NOMO-1 treated with DMSO at 0.1 percent for 48 hours (cell line): ENCODE measurements at regions not wholly inside any gene's neighbourhood (a gene's known extent, or its start where the extent isn't known, plus 50 kb on each side); places are given as distances from the start of the nearest gene placed in this dataset.
"Not testable (repeated sequence)": the region's sequence is repeated elsewhere in the genome, so short reads cannot be mapped to it uniquely, and the experiment has no call there.

ENCODE experiments used
- DNase-seq: peaks from one replicate; lab custom pipeline; 2025; ENCODE audit not compliant: unreplicated experiment; lab: John Stamatoyannopoulos, UW

GRCh38 chr7:152543799-152544198 is 108.0 kb upstream of the KMT2C start:
- DNase-seq, result no peak

DNA sequence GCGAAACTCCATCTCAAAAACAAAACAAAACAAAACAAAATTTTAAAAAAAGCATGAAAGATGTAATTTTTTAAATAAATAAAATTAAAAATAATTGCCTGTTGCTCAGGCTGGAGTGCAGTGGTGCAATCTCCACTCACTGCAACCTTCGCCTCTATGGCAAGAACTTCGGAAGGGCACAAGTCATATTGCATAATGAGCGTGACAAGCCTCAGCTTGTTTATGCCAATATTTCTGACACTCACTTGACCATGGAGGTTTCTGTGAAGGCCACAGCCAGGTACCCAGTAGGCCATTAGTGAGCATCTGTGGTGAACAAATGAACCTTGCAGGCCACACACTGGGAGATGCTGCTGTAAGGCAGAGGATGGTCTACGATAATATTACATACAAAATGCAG is 106.1 kb upstream of the KMT2C start:
- DNase-seq, result no peak

GRCh38 chr7:152539190-152539495 is 103.3 kb upstream of the KMT2C start:
- not testable (repeated sequence) for DNase-seq

DNA sequence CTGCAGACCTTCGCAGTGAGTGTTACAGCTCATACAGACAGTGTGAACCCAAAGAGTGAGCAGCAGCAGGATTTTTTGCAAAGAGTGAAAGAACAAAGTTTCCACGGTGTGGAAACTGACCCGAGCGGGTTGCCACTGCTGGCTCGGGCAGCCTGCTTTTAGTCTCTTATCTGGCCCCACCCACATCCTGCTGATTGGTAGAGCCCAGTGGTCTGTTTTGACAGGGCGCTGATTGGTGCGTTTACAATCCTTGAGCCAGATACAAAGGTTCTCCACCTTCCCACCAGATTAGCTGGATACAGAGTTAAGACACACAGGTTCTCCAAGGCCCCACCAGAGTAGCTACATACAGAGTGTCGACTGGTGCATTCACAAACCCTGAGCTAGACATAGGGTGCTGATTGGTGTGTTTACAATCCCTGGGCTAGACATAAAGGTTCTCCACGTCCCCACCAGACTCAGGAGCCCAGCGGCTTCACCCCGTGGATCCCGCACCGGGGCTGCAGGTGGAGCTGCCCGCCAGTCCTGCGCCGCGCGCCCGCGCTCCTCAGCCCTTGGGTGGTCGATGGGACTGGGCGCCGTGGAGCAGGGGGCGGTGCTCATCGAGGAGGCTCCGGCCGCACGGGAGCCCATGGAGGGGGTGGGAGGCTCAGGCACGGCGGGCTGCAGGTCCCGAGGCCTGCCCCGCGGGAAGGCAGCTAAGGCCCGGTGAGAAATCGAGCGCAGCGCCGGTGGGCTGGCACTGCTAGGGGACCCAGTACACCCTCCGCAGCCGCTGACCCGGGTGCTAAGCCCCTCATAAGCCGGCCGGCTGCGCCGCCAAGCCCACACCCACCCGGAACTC is 102.8 kb upstream of the KMT2C start:
- not testable (repeated sequence) for DNase-seq

GRCh38 chr7:152537639-152538038 is 101.8 kb upstream of the KMT2C start:
- DNase-seq, result no peak

GRCh38 chr7:152528612-152529011 is 92.8 kb upstream of the KMT2C start:
- no peak for DNase-seq

DNA sequence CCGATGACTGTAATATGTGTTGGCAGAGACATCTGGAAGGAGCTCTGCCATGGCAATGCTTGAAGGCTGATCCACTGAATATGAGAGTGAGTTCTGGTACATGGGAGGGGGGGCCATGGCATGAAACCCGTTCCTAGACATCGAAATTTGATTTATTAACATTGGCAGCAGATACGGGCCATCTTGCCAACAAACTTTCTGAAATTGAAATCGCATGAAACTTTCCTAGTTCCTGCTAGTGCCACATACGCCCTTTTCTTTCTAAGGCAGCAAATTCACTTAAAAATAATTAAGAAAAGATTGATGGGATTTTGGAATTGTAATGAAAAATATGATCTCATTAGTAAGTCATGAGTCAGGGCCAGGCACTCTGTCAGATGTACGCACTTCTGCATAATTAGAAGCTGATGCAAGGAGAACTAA is 91.8 kb upstream of the KMT2C start:
- no peak for DNase-seq

DNA sequence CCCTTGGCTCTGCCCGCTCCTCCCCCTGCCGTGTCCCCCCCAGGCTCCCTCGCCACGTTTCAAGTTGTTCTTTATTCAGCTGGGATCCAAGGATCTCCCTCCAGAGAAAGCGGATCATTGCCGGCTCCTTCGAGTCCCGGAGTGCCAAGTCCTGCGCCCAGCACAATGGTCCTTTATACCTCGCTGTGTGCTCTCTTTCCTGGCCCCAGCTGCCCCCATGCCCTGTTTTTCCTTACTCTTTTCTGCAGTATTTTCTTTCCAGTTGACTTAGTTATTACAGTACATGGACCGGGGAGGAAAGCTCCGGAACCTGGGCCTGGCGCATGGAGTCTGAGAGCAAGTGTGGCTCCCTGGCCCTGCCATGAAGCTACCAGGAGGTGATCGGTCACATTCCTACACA is 88.1 kb upstream of the KMT2C start:
- DNase-seq, result no peak

DNA sequence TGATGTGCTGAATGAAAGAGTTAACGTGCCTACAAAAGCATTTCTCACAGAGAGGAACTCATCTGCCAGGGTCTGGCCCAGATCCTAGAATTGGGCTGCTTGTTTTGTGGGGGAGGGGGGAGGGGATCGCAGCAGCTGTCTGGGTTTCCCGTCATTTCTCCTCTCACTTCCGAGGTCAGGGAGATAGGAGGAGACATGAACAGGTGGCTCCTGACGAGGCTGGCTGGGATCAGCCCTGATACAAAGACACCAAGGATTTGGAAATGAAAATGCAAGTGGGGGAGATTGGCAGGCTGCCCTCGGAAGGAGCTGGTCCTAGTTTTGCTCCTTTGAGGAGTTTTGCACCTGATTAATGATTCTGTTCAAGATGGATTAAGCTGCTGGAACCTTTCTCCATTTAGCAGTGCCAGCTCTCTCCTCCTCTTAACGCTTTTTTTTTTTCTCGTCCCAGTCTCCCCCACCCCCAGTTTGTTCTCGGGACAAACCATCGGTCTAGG is 86.8 kb upstream of the KMT2C start:
- no peak for DNase-seq

DNA sequence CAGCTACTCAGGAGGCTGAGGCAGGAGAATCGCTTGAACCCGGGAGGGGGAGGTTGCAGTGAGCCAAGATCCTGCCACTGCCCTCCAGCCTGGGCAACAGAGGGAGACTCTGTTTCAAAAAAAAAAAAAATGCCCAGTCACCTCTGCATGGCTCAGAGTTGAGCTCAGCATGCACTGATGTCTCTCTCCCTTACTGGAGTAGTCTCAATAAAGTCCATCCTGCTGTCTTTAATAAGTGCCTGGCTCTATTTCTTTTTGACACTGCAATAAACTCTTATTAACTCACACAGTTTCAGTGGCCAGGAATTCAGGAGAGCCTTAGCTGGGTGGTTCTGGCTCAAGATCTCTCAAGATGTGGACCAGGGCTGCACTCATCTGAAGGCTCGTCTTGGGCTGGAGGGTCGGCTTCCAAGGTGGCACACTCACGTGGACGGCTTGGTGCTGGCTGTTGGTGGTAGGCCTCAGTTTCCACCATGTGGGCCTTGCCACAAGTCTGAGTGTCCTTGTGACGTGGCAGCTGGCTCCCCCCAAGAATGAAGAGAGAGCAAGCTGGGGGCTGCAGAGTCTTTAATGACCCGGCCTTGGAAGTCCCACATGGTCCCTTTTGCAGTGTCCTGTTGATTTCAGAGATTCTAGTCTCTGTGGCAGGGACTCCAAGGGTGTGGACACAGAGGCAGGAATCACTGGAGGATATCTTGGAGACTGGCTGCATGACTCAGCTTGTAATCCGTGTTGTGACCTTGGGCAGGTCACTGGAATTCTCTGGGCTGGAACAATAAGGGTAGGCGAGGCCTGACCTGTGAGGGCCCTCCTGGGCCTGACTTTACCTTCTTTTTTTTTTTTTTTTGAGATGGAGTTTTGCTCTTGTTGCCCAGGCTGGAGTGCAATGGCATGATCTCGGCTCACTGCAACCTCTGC is 85.9 kb upstream of the KMT2C start:
- DNase-seq, result no peak

DNA sequence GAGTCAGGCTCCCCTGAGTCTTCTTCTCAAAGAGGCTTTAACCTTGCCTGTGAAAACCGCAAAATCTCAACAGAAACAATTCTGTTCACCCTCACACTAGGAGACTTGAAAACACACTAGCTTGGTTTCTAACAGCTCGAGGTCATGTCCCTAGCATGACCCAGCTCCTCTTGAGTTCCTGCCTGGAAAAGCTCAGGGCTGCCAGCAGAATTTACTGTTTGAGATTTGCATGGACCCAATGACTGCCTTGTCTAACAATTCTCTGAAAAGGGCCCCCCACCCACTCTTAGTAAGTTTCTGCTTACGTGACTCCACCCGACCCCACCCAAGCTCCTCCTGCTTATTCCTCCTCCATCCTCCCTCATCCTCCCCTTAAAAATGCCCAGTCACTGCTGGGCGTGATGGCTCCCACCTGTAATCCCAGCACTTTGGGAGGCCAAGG is 85.1 kb upstream of the KMT2C start:
- DNase-seq, result no peak

DNA sequence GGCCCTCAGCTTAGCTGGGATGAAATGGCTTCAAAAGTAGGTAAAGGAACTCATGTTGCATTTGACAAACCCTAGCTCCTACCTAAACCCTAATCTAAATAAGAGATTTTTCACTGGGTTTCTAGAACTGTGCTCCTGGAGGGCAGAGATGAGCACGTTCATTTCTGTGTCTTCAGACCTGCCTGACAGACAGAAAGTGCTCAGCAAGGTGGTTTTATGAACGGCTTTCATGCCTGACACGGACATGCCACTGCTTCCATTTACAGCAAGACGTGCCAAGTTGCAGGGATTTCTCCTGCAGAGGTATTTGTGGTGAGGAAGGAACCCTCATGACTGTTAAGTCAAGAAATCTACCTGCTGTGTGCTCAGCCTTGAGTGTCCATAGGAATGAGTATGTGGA is 83.5 kb upstream of the KMT2C start:
- DNase-seq, result no peak

DNA sequence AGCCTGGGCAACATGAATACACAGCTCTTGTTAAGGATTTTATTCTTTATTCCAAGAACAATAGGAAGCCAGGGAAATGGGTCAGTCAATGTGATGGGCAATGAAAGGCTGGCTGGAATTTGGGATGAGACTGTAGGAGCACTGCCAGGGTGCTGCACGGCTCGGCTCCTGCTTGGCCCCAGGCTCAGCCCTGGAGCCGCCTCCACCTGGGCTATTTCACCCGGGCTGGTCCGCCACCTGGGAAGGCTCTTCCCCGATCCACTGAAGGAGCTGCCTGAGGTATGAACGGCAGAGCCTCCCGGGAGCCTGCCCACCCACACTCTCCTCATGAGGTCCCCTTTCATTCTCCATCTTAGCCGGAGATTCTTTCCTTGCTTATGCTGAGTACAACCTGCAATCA is 80.4 kb upstream of the KMT2C start:
- DNase-seq, result no peak

- not testable (repeated sequence) for DNase-seq
These were observed 79.6 kb upstream of the KMT2C start for GRCh38 chr7:152515266-152515950.

GRCh38 chr7:152514771-152515105 is 78.9 kb upstream of the KMT2C start:
- DNase-seq, result no peak

DNA sequence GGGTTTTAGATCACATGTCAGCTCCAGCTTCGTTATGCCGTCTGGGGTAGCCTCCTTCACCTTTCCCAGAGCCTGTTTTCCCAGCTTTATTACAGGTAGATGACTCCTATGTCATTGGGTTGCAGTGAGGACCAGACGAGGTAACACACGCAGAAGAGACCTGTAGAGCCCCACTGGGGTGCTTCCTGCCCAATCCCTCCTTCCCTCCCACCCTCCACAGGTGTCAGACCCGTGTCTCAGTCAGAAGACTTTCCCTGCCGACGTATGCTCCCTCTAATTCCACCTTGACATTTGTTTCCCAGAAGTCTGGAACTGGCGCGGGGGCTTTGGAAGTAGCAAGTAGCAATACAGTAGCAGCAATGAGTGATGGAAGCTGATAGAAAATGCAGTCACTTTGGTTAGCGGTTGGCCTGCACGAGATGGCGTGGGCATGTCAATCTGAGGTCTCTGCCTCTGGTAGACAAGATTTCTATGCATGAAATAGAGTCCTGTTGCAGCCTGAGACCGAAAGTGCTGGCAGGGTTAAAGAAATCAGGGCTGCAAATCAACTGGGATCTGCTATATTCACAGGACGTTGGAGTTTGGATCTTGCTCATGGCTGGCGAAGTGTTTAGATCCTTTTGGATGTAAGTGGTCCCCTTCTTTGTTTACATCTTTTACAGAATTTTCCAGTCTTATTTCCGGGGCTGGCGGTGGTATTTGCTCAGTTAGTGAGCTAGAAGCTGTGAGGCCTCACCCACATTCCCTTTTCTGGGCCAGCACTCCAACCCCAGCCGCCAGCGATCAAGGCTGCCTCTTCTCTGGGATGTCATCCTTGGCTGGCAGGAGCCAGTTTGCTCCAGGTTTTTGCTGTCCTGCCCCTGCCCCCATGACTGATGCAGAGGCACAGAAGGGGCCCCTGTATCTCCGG is 78.3 kb upstream of the KMT2C start:
- no peak for DNase-seq

DNA sequence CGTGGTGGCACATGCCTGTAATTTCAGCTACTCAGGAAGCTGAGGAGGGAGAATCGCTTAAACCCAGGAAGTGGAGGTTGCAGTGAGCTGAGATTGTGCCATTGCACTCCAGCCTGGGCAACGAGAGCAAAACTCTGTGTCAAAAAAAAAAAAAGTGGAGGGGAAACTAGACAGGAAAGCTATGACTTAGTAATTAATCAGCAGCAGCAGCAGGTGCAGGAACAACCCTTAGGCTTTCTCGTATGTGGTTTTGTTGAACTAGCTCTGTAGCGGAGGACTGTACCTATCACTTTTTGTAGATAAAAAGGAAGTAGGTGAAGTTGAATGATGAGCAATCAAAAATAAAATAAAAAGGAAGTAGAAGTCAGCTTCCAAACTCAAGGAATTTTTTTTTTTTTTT is 76.9 kb upstream of the KMT2C start:
- DNase-seq, result peak; percentile 17

DNA sequence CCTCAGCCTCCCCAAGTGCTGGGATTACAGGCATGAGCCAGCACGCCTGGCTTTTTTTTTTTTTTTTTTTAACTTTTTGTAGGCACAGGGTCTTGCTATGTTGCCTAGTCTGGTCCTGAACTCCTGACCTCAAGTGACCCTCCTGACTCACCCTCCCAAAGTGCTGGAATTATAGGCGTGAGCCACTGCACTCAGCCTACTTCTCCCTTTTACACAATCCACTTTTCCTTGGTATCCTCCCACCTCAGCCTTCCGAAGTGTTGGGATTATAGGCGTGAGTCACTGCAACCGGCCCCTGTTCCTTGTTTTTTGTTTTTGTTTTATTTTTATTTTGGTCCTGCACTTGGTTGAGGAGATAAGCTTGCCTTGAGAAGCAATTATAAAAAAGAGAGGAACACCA is 75.9 kb upstream of the KMT2C start:
- no peak for DNase-seq

DNA sequence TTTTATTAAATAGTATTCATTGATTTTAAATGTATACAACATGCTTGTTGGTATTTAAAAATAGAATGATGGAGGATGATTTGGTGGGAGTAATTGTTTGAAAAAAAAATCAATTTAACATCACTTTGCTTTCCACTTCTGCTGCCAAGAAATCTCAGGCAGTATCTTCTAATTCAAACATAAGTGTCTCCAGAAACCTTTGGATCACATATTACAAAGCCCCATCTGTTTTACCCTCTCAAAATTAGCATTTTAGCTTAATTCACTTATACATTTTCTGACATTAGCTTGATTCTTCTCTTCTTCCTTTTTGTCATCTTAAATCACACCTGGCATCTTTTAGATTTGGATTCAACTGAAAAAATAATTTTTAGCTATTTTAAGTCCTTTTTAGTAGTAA is 72.9 kb upstream of the KMT2C start:
- no peak for DNase-seq

DNA sequence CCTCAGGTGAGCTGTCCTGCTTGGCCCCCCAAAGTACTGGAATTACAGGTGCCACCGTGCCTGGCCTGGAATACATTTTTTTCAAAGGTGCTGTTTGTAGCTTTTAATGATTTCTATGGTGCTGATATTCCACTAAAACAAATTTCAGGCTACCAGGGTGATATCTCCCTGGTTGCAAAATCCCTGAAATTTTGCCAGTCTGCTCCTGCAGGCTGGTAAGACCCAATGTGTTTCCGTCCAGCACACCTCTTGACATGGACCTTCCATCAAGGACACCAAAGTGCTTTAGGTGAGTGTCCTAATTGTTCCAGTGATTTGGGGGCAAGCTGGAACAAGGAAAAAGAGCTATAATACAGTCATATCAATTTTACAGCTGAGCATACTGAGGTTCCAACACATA is 69.8 kb upstream of the KMT2C start:
- DNase-seq, result no peak

GRCh38 chr7:152504816-152505215 is 69.0 kb upstream of the KMT2C start:
- DNase-seq, result no peak
